HepG2 (cell line): ENCODE measurements at regions not wholly inside any gene's neighbourhood (a gene's known extent, or its start where the extent isn't known, plus 50 kb on each side); places are given as distances from the start of the nearest gene placed in this dataset.

ENCODE experiments used
- ATAC-seq: fragments of 200-7000 bp; cut with Tn5 transposase; 3 replicates; pipeline ENCODE4 v1.9.1; 2020; ENCODE audit warnings: mild to moderate bottlenecking, moderate library complexity
- BruUV-seq: library from RNA; stranded (reverse); fragments of 400-500 nt; replicated peaks from 2 replicates; lab custom pipeline; 2021; lab: Mats Ljungman, UMichigan
- CTCF ChIA-PET: fragments of 300-600 bp; formaldehyde crosslinking; extraction: SDS; loops from one replicate; lab custom pipeline; 2021; ENCODE audit warnings: low total read pairs, inconsistent platforms, low intra/inter-chr PET ratio; lab: Yijun Ruan, JAX
- POLR2A ChIA-PET: fragments of 350-600 bp; sonication (Branson Sonifier 250); formaldehyde crosslinking; loops from one replicate; lab custom pipeline; 2020; ENCODE audit warnings: antibody characterized with exemption, inconsistent platforms; lab: Yijun Ruan, JAX
- DNase-seq: peaks from one replicate; pipeline ENCODE4 v3.0.0-alpha.2; 2015; ENCODE audit warnings: low spot score
- FAIRE-seq: peaks from 3 replicates; lab custom pipeline; 2011; peaks lifted over from hg19 to GRCh38; lab: Jason Lieb, UNC
- H2AFZ ChIP-seq: one replicate; pipeline ENCODE4 v1.6.1; 2011; ENCODE audit warnings: low read length, inconsistent platforms
- H3K27ac ChIP-seq: fragments of 300-600 bp; 3 replicates; pipeline ENCODE4 v1.8.0; 2011; ENCODE audit warnings: mixed run types, mild to moderate bottlenecking, mixed read lengths, low read length, inconsistent platforms; ENCODE audit not compliant: insufficient read depth; ENCODE audit errors: extremely low read length
- H3K27me3 ChIP-seq, 2 experiments: fragments of 200-600 bp in 1 of 2; 2 replicates in 1 of 2; 3 replicates in 1 of 2; pipeline versions ENCODE4 v1.6.0 to v1.8.0; 2011; ENCODE audit warnings: low read length in 2 of 2, mild to moderate bottlenecking in 2 of 2, moderate library complexity in 2 of 2, inconsistent platforms in 1 of 2; ENCODE audit not compliant: insufficient read depth in 2 of 2, control insufficient read depth in 1 of 2
- H3K36me3 ChIP-seq, 2 experiments: fragments of 200-600 bp in 1 of 2; replicated peaks in 1 of 2; 2 replicates in 1 of 2; 3 replicates in 1 of 2; pipeline versions ENCODE4 v1.5.1 to v1.8.0; 2011; ENCODE audit warnings: low read length in 2 of 2, inconsistent platforms in 1 of 2; ENCODE audit not compliant: insufficient read depth in 2 of 2, control insufficient read depth in 1 of 2
- H3K4me1 ChIP-seq: 2 replicates; pipeline ENCODE4 v1.5.1; 2012; ENCODE audit warnings: low read length, inconsistent platforms; ENCODE audit not compliant: insufficient read depth
- H3K4me2 ChIP-seq: 2 replicates; pipeline ENCODE4 v1.6.0; 2011; ENCODE audit warnings: low read depth, low read length, inconsistent platforms
- H3K4me3 ChIP-seq, 3 experiments: fragments of 200-600 bp in 1 of 3; sonication (generic), shearing (Covaris generic) in 1 of 3; replicated peaks in 1 of 3; 2 replicates each; pipeline ENCODE4 v1.5.1; 2011 to 2016; ENCODE audit warnings: low read length in 3 of 3, inconsistent platforms in 2 of 3, low read depth in 2 of 3, mild to moderate bottlenecking in 2 of 3, control low read depth in 1 of 3, mixed read lengths in 1 of 3; ENCODE audit not compliant: insufficient read depth in 1 of 3
- H3K79me2 ChIP-seq: one replicate; pipeline ENCODE4 v1.6.1; 2011; ENCODE audit warnings: low read length, inconsistent platforms; ENCODE audit not compliant: insufficient read depth
- H3K9ac ChIP-seq: 2 replicates; pipeline ENCODE4 v1.6.0; 2011; ENCODE audit warnings: mild to moderate bottlenecking, low read depth, low read length, inconsistent platforms; ENCODE audit not compliant: insufficient read depth
- H3K9me3 ChIP-seq: 2 replicates; pipeline ENCODE4 v1.5.1; 2012; ENCODE audit warnings: mild to moderate bottlenecking, low read length
- H4K20me1 ChIP-seq: 2 replicates; pipeline ENCODE4 v1.6.0; 2011; ENCODE audit warnings: inconsistent platforms, mild to moderate bottlenecking, low read length, moderate library complexity; ENCODE audit not compliant: insufficient read depth
- LCORL ChIP-seq, 2 experiments: fragments of 450-650 bp in 1 of 2; sonication (generic) in 1 of 2; formaldehyde crosslinking in 1 of 2; IDR thresholded peaks; 2 replicates each; pipeline versions ENCODE4 v1.5.0 to v1.6.1; 2017 to 2020; ENCODE audit warnings: antibody characterized with exemption in 1 of 2, missing genetic modification reagents in 1 of 2
- ZNF232 ChIP-seq: sonication (generic); formaldehyde crosslinking; IDR thresholded peaks from 2 replicates; pipeline ENCODE4 v1.4.0; 2020; ENCODE audit warnings: missing genetic modification reagents, borderline replicate concordance
- ZNF839 ChIP-seq: sonication (generic); formaldehyde crosslinking; IDR thresholded peaks from 2 replicates; pipeline ENCODE4 v1.4.0; 2020; ENCODE audit warnings: missing genetic modification reagents, mild to moderate bottlenecking, borderline replicate concordance
- WGBS: methylation state at CpG from one replicate; pipeline ENCODE4 v1.1.6; 2017; ENCODE audit warnings: low lambda C conversion rate; 5-methylcytosine and 5-hydroxymethylcytosine counted together
- in situ Hi-C: cut with HindIII; loops from 2 replicates; pipeline ENCODE4 v1.10.0; 2017; ENCODE audit warnings: low pct_unique_long_range_greater_than_20kb; ENCODE audit not compliant: extremely low pct_ligation_motif_present
- intact Hi-C: fragments of 100-400 bp; cut with micrococcal nuclease; formaldehyde crosslinking; loops from one replicate; pipeline ENCODE4 v1.10.0; 2022; ENCODE audit not compliant: unreplicated experiment
- TF ChIP-seq, protein P1 (sequence below), 2 experiments: sonication (generic) in 1 of 2; formaldehyde crosslinking in 1 of 2; IDR thresholded peaks; 2 replicates each; pipeline versions ENCODE4 v1.5.1 to v1.6.1; 2011 to 2020; ENCODE audit warnings: borderline replicate concordance in 1 of 2, low read depth in 1 of 2, low read length in 1 of 2, mild to moderate bottlenecking in 1 of 2, missing genetic modification reagents in 1 of 2, moderate library complexity in 1 of 2

DNA sequence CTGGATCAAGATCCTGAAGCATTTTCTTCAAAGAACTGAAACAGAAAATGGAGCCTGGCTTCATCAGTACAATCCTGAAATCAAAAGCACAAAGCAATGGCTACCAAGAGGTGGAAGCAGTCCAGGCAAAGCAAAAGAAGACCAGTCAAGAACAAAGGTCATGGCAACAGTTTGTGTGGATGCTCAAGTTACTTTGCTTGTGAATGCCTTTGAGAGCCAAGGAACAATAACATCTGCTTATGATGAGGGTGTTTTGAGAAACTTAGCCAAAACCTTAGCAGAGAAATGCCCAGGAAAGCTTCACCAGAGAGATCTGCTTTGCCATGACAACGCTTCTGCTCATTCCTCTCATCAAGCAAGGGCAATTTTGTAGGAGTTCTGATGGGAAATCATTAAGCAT, 723.1 kb downstream of the TMEM182 start (continued):
- TF ChIP-seq, protein P1, sequence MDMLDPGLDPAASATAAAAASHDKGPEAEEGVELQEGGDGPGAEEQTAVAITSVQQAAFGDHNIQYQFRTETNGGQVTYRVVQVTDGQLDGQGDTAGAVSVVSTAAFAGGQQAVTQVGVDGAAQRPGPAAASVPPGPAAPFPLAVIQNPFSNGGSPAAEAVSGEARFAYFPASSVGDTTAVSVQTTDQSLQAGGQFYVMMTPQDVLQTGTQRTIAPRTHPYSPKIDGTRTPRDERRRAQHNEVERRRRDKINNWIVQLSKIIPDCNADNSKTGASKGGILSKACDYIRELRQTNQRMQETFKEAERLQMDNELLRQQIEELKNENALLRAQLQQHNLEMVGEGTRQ (IDR thresholded peaks at IDR 0.05; ENCODE audit: low read depth, low read length), result no peak
- TF ChIP-seq, protein P1 (CRISPR knock-in tag; IDR thresholded peaks at IDR 0.05; ENCODE audit: borderline replicate concordance), result no peak
- no peak for TF ChIP-seq ZNF839 (CRISPR knock-in tag)

DNA sequence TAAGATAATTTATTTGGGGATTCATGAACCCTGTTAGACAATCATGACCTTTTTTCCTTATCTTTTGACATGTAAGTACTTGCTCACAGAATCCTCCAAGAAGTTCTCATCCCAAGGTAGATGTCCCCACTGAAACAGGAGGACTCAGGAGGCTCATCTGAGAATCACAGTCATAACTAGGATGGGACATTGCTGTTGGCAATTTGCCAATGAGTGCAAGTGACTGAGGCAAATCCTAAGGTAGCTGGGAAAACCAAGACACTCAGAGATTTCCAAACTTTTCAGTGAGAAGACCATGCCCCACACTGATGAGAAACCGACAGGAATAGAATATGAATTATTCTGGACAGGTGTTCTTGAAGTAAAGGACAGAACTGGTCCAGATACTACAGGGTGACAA, 735.0 kb downstream of the TMEM182 start:
- no peak for DNase-seq
- H3K4me1 ChIP-seq, result no peaks in the 10 kb centered on the region
- H3K36me3 ChIP-seq, result no peaks in the 10 kb centered on the region
- no peak for ATAC-seq
- no peak for FAIRE-seq
- H3K9ac ChIP-seq, result no peak overlapping the region
- TF ChIP-seq LCORL (IDR thresholded peaks at IDR 0.05) (peak; percentile 92), LCORL (CRISPR knock-in tag; IDR thresholded peaks at IDR 0.05) (no peak), ZNF232 (CRISPR knock-in tag) (no peak)
- TF ChIP-seq, all 625 proteins: peak for 1
- H3K4me3 ChIP-seq, result no peak overlapping the region
- BruUV-seq, result no TSS peak
- no peaks in the 10 kb centered on the region for H3K27me3 ChIP-seq
- CTCF ChIA-PET, result no interaction called here
- H3K27ac ChIP-seq, result no peak overlapping the region
- no peak overlapping the region for H3K4me2 ChIP-seq
- intact Hi-C loops, result no loop called here
- POLR2A ChIA-PET, result no interaction called here
- in situ Hi-C loops, result no loop called here
- no peaks in the 10 kb centered on the region for H4K20me1 ChIP-seq
- H2AFZ ChIP-seq, result no peak overlapping the region
- WGBS, result 0% methylated on average over 1 of the region's 1 CpG
- no peaks in the 10 kb centered on the region for H3K79me2 ChIP-seq
- H3K9me3 ChIP-seq, result peaks cover 25% of the 10 kb centered on the region
